Activated CD4-positive, CD25-positive, alpha-beta regulatory T cell treated with anti-CD3 and anti-CD28 coated beads, Interleukin-2, amount 50 U/mL, for 16 hours (primary cell): ENCODE measurements at regions not wholly inside any gene's neighbourhood (a gene's known extent, or its start where the extent isn't known, plus 50 kb on each side); places are given as distances from the start of the nearest gene placed in this dataset.
"Not testable (repeated sequence)": the region's sequence is repeated elsewhere in the genome, so short reads cannot be mapped to it uniquely, and the experiment has no call there.

Experiments
- DNase-seq: peaks from one replicate; pipeline ENCODE4 v3.0.0-alpha.2; 2020; ENCODE audit warnings: low read depth, low spot score

DNA sequence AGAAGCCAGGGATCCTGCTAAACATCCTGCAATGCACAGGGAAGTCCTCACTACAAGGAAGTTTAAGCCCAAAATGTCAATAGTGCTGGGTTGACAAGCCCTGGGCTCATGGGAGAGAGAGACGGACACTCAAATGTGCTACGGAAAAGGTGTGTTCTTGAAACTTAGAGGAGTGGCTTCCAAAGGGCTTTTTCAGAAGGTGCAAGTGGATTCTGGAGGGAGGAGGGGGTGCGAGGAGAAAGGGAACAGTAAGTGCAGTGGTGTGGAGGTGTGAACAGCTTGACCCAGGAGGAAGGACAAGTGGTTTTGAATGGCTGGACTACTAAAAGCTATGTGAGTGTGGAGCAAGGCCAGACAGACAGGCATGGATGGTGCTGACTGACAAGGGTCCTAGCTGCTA, 50.4 kb upstream of the CECR2 start:
- DNase-seq: no peak

DNA sequence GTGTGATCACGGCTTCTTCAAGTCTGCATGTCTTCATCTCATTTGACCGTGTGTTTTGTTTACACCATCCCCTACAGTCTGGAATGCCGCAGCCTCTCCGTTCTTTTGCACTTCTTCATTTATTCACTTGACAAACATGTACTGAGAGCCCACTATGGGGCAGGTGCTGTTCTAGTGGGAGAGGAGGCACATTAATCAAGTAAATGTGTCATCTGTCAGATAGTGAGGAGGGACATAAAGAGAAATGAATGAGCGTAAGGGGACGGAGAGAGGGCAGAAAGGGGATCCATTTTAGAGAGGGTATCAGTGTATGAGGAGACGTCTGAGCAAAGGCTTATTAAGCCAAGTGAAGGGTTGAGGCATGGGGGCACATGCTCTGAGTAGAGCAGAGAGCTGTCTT, 54.0 kb upstream of the CECR2 start:
- no peak for DNase-seq

GRCh38 chr22:17314487-17314886, 54.8 kb upstream of the CECR2 start:
- no peak for DNase-seq

GRCh38 chr22:17313626-17314025, 55.6 kb upstream of the CECR2 start:
- no peak for DNase-seq

GRCh38 chr22:17307566-17307965, 61.7 kb upstream of the CECR2 start:
- DNase-seq: no peak

DNA sequence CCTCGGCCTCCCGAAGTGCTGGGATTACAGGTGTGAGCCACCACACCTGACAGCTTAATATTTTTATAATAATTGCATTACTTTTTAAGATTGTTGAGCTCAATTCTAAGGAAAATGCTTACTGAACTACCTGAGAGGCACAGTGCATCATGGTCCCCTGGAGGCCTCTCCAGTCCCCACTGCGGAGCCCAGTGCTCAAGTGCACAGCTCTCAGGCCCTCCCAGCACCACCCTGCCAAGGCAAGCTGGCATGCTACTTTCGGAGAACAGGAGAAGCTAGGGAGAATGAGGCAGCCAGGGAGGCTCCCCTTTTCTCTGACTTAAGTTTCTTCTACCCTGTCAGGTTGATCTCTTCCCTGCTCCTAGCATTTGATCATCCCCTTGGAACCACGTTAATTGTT, 64.2 kb upstream of the CECR2 start:
- DNase-seq: no peak

DNA sequence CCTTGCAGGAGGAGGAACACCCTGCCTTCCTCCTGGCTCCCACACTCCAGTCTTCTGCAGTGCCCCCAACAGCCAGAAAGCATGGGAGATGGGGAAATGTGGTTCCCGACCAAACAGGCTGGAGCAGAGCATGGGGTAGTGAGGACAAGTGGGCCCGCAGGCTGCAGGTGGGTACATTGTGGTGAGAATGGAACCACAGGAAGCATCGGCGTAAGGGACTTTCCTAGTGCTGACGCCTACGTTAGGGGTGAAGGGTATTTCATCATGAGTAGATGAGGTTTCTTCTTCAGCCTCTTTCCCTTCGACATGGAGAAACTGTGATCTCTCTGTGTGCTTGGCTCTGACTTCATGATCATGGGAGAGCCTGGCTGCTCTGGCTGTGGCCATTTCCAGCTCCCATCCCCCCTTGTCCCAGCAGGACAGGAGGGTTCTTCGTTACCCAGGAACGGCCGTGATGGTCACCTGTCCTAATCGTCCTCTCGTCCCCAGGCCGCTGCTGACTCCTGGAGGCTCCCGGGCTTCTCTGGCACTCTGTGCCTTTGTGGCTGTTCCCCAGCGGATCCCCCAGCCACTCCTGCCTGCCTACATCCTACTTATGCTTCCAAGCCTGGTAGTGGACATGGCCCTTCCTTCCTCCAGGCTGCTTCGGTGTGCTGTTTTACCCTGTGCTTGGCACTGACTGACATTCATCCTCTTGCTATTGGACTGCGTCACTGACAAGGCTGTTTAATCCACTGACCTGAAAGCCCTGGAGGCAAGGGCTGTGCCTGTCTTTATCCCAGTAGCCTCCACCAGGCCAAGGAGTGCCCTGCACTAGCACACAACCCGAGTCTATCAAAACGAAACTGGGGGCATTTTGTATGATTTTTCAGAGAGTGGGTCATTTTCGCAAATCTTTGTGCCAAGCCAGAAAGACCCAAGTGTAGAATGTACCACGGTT, 65.2 kb upstream of the CECR2 start:
- peak; percentile 41 for DNase-seq

GRCh38 chr22:17303441-17303839, 65.8 kb upstream of the CECR2 start:
- no peak for DNase-seq

DNA sequence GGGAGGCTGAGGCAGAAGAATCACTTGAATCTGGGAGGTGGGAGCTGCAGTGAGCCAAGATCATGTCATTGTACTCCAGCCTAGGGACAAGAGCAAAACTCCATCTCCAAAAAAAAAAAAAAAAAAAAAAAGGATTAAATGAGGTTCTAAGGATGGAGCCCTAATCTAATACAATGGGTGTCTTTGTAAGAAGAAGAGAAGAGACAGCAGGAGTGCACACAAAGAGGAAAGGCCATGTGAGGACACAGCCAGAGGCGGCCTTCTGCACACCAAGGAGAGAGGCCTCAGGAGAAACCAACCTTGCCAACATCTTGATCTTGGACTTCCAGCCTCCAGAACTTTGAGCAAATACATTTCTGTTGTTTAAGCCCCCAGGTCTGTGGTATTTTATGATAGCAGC, 66.6 kb upstream of the CECR2 start:
- DNase-seq: no peak

GRCh38 chr22:17300926-17301325, 68.3 kb upstream of the CECR2 start:
- DNase-seq: no peak

- not testable (repeated sequence) for DNase-seq
Measured at GRCh38 chr22:17298805-17299502, 70.3 kb upstream of the CECR2 start.

DNA sequence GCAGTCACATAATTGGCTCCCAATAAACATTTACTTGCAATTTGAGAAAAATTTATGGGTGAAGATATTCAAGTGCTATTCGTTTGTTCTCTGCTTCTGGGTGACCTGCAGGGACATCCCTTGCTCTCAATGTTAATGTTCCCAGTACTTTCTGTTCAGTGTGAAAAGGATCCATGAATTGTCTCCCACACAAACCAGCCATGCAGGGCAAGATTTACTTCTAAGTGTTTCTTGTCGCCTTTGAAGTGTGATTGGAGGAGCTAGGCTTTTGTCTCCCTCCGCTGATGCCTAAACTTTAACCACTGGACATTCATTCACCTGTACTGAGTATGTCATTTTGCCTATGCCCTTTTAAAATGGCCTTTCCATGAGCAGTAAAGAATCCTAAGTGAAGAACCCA, 66.4 kb upstream of the ADA2 start:
- no peak for DNase-seq

DNA sequence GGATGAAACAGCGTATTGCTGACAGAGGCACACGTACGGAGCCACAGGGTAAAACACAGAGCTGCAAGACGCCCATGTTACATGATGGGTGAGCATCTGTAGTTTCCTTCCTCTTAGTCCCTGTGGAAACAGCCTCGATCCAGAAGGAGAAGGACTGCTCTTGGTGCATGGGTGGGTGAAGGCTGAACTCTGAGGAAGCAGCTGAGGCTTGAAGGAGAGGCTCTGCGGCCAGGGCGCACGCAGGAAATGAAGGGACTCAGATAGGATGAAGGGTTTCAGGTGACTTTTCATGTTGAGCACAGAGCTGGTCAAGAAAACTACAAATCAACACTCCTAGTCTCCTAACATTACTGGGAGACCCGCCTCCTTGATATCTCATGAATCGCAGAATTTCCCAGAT, 65.7 kb upstream of the ADA2 start:
- DNase-seq: no peak

DNA sequence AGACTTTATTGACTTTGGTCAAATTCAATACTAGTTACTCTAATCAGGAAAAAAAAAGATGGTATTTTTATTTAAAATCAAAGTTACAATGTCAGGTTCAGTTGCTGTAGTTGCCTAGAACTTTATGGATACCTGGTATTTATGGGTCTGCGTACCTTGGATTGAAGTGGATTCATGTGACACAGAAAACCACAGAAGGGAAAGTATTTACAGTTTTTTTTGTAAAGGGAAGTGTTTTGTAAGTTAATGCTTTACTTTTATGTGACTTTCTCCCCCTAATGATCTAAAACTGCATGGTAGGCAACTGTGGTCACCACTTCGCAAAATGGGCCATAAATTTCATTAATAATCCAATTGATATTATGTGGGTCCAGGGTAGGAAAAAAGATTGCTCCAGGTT, 65.2 kb upstream of the ADA2 start:
- no peak for DNase-seq

DNA sequence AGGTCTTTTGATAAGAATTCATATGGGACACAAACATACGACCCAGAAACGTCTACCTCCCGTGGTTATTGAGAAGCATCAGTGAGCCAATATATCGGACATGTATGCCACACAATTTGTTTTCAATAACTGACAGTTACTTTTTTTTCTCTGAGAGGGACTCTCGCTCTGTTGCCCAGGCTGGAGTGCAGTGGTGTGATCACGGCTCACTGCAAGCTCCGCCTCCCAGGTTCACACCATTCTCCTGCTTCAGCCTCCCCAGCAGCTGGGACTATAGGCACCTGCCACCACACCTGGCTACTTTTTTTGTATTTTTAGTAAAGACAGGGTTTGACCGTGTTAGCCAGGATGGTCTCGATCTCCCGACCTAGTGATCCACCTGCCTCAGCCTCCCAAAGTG, 64.6 kb upstream of the ADA2 start:
- not testable (repeated sequence) for DNase-seq

DNA sequence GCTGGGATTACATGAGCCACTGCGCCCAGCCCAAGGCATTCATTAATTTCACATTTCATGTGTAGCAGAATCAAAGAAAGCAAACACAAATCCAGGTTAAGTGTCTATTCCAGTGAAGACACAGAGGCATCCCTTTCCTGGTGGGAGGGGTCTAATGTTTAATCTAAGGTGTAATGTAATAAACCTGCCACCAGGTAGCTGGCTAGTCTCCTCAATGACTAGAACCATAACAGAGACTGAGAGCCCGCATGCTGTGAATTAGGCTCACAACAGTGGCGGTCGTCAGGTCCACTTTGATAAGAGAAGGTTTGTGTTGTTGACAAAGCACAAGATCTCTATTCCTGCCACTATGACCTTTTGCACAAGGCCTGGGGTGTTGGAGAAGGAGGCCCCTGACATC, 64.2 kb upstream of the ADA2 start:
- DNase-seq: no peak

DNA sequence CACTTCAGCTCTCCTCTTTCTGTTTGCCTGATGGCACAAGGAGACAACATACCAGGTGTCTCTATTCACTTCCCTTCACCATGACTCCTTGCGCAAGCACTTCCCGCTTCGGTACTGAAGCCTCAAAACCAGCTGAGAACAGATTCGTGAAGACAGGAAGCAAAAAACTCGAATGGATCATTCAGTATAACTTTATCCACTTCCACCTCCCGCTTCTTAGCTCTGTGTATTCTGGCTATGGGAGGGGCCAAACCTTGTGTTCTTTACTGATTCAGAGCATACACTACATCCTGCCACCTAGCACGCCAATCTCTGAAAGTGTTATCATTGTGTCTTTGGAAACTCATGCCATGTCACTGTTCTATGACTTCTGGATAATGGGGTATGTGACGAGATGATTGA, 62.2 kb upstream of the ADA2 start:
- no peak for DNase-seq

GRCh38 chr22:17281026-17281425, 61.8 kb upstream of the ADA2 start:
- DNase-seq: no peak

DNA sequence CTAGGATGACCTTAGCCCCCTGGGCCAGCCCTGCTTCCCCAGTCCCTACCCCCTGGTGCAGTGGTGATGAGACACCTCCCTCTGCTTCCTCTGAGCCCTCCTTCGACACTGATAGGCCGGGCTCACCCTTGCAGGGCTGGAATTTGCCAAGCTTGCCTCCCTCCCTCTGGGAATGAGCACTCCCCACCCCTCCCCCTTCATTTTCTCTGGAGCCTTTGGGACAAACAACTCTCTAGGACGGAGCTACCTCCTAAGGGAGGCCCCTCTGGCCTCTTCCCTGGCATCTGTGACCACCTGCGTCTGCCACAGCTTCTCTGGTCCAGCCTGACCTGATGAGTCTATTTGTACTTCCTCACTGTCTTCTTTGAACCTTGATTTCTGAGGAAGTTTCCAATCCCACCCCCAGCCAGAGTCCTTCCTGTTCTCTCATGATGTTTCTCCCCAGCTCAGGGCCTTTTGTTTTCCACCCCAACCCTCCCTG, 53.3 kb upstream of the ADA2 start:
- DNase-seq: no peak

DNA sequence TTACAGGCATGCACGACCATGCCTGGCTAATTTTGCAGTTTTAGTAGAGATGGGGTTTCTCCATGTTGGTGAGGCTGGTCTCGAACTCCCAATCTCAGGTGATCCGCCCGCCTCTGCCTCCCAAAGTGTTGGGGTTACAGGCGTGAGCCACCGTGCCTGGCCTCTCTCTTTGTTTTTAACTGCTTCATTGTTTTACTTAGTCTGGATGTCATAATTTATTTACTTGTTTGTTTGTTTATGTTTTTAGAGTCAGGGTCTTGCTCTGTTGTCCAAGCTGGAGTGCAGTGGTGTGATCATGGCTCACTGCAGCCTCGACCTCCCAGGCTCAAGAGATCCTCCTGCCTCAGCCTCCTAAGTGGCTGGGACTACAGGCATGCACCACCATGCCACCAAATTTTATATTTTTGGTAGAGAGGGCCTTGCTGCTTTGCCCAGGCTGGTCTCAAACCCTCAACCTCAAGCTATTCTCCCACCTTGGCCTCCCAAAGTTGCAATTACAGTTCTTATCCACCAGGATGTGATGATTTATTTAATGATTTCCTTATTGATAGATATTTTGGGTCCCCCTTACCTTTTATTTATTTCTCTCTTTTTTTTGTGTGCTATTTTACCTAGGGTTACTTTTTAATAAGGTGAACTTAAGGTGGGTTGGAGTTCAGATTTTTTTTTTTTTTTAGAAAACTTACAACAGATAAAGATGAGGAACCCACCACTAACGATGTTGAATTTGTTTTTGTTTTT, 52.6 kb upstream of the ADA2 start:
- no peak for DNase-seq

GRCh38 chr22:17269607-17270261, 50.5 kb upstream of the ADA2 start:
- no peak for DNase-seq

GRCh38 chr22:17269224-17269606, 50.0 kb upstream of the ADA2 start:
- DNase-seq: no peak
